ENCODE measurements at regions not wholly inside any gene's neighbourhood (a gene's known extent, or its start where the extent isn't known, plus 50 kb on each side); places are given as distances from the start of the nearest gene placed in this dataset.
"Not testable (repeated sequence)": the region's sequence is repeated elsewhere in the genome, so short reads cannot be mapped to it uniquely, and the experiment has no call there.

DNA sequence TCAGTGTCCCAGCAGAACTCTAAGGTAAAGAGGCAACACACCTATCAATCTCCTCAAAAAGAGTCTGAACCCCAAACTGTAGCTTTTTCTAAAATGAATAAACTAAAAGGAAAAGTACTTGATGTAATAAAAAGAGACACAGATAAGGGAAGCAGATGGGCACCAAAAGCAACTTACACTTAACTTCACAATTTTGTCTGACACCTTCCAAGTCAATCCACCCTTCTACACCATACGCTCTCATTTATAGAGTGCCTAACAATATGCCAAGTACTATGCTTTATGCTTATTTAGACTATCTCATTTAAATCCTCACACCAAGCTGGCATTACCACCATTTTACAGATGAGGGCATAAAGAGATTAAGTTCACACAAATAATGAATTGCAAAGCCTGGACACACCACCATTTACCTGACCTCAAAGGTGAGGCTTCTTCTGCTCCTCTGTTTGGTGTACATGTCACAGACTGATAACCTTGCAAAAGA is 90.6 kb upstream of the DST start:
- TF ChIP-seq, protein P1, sequence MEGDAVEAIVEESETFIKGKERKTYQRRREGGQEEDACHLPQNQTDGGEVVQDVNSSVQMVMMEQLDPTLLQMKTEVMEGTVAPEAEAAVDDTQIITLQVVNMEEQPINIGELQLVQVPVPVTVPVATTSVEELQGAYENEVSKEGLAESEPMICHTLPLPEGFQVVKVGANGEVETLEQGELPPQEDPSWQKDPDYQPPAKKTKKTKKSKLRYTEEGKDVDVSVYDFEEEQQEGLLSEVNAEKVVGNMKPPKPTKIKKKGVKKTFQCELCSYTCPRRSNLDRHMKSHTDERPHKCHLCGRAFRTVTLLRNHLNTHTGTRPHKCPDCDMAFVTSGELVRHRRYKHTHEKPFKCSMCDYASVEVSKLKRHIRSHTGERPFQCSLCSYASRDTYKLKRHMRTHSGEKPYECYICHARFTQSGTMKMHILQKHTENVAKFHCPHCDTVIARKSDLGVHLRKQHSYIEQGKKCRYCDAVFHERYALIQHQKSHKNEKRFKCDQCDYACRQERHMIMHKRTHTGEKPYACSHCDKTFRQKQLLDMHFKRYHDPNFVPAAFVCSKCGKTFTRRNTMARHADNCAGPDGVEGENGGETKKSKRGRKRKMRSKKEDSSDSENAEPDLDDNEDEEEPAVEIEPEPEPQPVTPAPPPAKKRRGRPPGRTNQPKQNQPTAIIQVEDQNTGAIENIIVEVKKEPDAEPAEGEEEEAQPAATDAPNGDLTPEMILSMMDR (IDR thresholded peaks at IDR 0.05; ENCODE audit: extremely low read depth, missing control alignments), result no peak
- DNase-seq (ENCODE audit: low spot score), result no peak

DNA sequence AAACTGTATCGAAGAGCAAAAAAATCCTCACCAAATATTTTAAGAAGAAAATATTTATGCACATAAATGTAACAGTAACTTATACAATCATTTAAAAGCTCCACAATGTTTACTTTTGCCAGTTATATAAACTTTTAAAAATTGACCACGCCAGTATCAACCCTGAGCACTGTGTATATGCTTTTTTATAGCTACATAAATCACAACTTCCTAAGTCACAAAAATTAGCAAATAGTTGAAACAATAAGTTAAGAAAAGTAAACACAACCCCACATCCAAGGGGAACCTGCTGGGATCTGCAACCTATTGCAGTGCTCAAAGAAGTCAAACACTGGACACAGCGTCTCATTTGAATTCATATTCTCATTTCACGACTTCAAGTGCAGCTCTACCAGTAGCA is 89.8 kb upstream of the DST start:
- TF ChIP-seq, protein P1 (IDR thresholded peaks at IDR 0.05; ENCODE audit: extremely low read depth, missing control alignments), result no peak
- no peak for DNase-seq (ENCODE audit: low spot score)

DNA sequence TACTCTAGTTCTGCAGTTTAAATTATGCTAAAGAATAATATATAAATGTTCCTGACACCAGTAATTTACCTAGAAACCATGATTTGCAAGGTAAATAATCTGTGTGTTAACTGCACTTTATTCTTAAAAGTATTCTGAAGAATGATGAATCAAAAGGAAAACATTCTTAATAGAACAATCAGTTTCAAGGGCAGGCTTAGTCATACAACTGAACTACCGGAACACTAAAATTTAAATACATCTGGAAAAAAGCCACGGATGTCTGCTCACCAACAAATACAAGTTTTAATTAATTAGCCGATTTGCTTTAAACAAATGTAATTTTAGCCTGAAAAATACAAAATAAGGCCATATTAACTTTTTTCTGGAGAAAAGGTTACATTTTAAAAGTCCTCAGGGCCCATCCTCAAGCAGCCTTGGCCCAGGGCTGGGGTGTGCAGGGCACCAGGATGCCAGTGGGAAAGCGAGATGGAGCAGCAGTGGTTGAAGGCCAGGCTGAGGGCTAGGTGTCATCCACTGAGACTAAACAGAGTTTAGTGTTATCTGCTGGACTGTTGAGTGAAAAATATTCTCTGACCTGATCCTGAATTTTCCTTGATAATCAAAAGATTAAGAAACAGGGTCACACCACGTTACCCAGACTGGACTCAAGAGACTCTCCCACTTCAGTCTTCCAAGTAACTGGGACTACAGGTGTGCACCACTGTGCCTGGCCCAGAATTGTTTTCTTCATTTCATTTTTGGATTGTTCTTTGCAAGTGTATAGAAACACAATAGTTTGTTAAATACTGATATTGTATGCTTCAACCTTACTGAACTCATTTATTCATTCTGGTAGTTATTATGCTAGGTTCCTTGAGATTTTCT is 88.2 kb upstream of the DST start:
- TF ChIP-seq, protein P1 (IDR thresholded peaks at IDR 0.05; ENCODE audit: extremely low read depth, missing control alignments), result no peak
- DNase-seq (ENCODE audit: low spot score), result no peak

DNA sequence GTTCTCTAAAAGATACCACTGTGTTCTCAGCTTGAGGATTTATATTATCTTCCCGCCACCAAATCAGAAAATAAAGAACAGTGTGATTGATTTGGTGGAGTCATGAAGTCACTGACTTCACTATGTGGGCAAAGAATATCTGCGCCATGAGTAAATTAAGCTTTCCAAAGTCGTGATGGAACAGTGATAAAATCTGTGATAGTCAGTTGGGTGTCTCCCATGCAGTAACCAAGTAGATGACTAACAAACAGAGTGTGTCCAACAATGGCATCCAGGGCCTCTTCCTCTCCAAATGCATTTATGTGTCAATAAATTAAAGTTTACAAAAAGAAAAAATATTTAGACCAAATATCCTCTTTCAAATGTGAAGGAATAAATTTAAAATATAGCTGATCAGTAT is 87.0 kb upstream of the DST start:
- no peak for DNase-seq (ENCODE audit: low spot score)
- TF ChIP-seq, protein P1 (IDR thresholded peaks at IDR 0.05; ENCODE audit: extremely low read depth, missing control alignments), result no peak

DNA sequence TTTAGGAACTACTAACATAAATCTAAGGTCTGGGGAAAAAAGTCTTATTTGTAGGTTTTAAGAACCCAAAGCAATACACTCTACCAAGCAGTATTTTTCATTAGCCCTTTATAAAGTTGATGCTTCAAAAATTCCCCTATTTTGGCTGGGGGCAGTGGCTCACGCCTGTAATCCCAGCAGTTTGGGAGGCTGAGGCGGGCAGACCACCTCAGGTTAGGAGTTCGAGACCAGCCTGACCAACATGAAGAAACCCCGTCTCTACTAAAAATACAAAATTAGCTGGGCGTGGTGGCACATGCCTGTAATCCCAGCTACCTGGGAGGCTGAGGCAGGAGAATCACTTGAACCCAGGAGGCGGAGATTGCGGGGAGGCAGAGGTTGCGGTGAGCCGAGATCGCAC is 86.5 kb upstream of the DST start:
- DNase-seq (ENCODE audit: low spot score), result not testable (repeated sequence)

DNA sequence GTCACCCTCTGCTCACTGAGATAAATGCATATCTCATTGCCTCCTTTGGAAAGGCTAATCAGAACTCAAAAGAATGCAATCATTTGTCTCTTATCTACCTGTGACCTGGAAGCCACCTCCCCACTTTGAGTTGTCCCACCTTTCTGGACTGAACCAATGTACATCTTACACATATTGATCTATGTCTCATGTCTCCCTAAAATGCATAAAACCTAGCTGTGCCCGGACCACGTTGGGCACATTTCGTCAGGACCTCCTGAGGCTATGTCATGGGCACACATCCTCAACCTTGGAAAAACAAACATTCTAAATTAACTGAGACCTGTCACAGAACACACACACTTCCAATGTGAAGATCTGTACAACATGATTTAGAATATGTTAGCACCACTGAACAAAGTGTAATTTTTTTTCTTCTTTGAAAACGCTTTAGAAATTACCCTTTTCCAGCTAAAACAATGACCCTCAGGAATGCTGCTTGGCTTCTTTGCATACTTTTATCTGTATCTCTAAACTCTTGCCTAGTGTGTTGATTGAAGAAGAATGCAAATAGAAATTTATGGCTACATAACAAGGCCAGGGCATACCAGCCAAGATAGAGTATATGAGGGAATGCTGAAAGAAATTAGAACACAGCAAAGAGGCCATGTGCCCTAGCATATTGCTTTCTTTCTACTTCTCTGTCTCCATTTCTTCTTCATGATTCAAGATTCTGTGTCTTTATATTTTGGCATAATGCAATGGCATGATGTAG is 84.6 kb upstream of the DST start:
- TF ChIP-seq, protein P1 (IDR thresholded peaks at IDR 0.05; ENCODE audit: extremely low read depth, missing control alignments), result no peak
- DNase-seq (ENCODE audit: low spot score), result no peak

DNA sequence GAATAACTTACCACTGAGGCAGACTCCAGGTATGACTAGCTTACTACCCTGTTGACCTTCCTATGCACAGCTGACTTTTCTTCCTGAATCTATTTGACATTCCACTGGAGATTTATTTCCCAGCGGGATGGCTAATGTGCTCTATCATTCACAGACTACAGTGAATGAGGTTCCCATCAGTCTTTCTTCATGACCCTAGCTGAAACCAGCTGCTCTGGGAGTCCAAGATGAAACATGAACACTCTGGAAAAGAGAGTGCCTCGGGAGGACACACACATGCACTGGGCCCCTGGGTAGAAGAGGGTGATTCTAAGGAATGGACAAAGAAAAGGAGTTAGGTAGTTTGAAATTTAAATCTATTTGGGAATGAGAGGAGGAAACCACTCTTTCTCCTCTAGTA is 82.6 kb upstream of the DST start:
- no peak for DNase-seq (ENCODE audit: low spot score)
- TF ChIP-seq, protein P1 (IDR thresholded peaks at IDR 0.05; ENCODE audit: extremely low read depth, missing control alignments), result no peak
